GM04503 (cell line): ENCODE measurements at regions not wholly inside any gene's neighbourhood (a gene's known extent, or its start where the extent isn't known, plus 50 kb on each side); places are given as distances from the start of the nearest gene placed in this dataset.

ENCODE experiments used
- DNase-seq: peaks from one replicate; pipeline ENCODE4 v3.0.0-alpha.2; 2012; ENCODE audit warnings: low read depth

DNA sequence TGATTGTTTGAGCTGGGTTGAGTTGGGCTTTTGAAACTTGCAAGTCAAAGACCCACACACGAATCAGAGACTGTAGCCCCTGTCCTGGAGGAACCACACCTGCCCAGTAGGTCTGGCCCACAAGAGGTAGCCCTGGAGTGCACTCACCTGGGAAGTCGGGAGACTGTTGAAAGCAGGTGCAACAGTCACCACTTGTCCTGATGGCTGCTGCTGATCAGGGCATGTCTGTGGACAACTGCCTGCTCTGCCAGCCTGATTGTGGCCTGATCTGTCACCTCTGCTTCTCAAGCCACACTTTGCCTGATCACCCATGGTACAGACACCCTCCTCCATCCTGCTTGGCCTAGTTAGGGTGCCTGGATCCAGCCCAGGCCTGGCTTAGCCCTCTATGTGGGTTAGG, 105.0 kb upstream of the HAAO start:
- no peak for DNase-seq

DNA sequence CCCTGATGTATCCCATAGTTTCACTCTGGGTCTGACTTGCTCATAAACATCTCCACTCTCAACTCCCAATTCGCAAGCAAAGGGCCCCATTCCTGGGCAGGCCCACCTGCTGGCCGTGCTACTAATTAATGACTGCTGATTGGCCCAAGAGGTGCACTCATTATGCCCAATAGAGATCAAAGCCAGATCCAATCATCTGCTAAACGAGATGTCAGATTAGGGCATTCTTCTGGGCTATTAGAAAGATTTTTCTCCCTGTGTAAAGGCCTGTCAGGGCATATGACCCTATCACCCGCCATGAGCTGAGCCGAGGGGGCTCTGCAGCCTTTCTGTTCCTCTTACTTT, 103.4 kb upstream of the HAAO start:
- no peak for DNase-seq

DNA sequence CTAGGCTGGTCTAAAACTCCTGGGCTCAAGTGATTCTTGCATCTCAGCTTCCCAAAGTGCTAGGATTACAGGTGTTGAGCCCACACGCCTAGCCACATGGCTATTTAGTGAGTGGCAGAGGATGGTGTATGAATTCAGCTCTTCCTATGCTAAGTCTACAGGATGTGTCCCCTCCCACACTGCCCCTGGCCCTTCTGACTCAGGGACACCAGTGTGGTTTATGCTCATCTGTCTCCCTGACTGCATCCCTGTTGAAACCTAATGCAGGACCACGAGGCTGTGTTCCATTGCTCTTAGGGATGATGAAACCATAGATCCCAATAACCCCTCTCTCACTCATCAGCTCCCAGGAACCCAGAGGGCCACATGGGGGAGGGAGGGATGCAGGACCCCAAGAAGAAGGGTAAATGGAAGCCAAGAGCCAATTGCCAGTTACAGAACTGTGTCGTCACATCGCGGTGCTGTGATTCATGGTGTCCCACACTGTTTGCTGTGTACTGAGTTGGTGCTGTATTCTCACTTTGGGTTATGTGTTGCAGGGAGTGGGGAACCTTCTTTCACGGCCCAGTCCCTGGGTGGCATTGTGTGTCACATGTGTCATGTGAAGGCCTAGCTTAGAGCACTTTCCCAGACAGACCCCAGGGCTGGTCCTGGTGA, 102.9 kb upstream of the HAAO start:
- no peak for DNase-seq

DNA sequence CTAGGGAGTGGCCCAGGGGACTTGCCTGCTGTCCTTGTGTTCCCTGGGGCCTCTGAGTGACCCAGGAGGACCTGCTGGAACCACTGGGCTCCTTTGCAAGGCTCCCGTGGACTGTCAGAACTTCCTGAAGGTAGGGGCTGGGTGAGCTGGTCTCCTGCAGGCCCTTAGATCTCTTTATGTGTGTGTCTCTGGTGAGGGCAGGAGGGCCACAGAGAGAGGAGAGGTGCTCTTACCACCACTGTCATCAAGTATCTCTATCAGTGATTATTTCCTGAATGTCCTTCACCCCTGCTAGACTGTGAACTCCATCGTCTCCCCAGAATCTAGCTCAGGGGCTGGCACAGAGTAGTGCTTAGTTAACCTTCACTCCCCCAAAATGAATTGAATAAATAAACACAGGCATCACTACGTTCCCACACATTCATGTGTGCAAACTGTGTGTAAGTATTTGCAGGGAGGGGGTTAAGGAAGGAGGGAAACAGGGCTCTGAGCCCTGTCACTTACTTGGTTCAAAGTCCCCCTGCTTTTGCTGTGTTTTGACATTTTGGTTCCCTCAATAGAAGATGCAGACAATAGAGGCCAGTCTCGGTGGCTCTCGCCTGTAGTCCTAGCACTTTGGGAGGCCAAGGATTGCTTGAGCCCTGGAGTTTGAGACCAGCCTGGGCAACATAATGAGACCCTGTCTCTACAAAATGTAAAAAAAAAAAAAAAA, 100.8 kb upstream of the HAAO start:
- DNase-seq = no peak

DNA sequence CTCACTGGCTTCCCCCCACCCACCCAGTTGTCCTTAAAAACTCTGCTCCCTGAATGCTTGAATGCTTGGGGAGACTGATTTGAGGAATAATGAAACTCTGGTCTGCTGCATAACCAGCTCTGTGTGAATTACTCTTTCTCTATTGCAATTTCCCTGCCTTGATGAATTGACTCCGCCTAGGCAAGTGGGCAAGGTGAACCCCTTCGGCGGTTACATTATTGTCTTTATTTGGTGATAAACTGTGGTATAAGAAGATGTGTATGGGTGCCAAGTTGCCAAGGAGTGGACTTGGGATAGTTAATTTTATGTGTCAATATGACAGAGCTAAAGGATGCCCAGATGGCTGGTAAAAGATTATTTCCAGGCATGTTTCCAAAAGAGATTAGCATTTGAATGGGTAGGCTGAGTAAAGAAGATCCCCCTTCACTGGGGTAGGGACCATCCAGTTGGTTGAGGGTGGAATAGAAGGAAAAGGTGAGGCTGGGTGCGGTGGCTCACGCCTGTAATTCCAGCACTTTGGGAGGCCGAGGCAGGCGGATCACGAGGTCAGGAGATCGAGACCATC, 98.5 kb upstream of the HAAO start:
- DNase-seq = no peak

DNA sequence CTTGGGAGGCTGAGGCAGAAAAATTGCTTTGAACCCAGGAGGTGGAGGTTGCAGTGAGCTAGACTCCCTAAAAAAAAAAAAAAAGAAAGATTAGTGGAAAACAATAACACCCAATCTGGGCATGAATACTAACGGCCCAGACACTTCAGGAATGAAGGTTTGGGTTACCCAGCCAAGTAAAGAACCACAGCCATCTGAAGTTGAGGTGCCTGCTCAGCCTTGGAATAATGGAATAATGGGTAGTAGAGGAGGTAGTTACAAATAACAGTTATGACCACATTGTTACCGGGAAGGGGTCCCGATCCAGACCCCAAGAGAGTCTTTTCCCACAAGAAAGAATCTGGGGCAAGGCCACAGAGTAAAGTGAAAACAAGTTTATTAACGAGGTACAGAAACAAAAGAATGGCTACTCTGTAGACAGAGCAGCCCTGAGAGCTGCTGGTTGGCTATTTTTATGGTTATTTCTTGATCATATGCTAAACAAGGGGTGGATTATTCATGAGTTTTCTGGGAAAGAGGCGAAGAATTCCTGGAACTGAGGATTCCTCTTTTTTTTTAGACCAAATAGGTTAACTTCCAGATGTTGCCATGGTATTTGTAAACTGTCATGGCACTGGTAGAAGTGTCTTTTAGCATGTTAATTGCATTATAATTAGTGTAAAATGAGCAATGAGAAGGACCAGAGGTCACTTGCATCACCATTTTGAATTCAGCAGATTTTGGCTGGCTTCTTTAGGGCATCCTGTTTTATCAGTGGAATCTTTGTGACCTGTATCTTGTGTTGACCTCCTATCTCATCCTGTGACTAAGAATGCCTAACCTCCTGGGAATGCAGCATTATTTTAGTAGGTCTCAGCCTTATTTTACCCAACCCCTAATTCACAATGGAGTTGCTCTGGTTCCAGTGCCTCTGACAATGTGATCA, 96.2 kb upstream of the HAAO start:
- peak; percentile 71 for DNase-seq

DNA sequence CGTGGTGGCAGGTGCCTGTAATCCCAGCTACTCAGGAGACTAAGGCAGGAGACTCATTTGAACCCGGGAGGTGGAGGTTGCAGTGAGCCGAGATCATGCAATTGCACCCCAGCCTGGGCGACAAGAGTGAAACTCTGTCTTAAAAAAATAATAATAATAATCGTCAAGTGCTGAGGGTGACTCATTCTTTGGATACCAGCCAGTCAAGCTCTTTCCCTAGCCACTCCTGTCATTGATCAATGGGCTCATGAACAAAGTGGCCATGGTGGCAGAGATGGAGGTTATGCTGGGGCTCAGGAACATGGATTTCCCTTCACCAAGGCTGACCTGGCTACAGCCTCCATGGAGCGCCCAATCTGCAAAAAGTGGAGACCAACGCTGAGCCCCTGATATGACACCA, 94.5 kb upstream of the HAAO start:
- DNase-seq = no peak

DNA sequence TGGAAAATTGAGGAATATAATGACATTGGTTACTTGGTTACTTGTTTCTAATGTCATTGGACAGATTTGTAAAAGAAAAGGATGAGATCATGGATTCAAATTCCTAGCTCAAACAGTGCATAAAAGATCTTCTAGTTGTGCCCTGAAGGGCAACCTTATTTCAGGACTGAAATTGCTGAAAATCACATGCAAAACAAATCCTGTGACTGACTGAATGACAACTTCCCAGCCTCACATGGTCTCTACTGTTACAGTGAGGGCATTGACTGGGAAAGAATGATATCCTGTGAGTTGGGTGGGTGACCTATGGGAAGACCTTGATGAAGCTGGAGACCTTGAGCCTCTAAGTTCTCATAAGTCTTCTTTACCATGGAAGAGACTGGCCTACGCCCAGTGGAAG, 90.4 kb upstream of the HAAO start:
- no peak for DNase-seq

DNA sequence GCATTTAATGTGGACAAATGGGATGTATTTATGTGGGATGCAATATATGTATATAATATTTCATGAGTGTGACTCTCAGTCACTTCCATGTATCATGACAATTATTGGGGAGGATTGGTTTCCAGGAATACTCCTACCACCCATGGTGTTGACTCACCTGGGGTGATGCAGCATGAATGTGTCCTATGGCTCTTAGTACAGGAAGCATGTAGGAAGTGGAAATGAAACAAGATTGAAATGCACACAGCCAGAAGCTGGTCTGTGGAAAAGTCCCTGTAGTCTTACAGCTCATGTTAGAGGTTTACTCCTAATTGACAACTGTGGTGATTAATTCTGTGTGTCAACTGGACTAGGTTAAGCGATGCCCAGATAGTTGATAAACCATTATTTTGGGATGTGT, 89.3 kb upstream of the HAAO start:
- DNase-seq = no peak

DNA sequence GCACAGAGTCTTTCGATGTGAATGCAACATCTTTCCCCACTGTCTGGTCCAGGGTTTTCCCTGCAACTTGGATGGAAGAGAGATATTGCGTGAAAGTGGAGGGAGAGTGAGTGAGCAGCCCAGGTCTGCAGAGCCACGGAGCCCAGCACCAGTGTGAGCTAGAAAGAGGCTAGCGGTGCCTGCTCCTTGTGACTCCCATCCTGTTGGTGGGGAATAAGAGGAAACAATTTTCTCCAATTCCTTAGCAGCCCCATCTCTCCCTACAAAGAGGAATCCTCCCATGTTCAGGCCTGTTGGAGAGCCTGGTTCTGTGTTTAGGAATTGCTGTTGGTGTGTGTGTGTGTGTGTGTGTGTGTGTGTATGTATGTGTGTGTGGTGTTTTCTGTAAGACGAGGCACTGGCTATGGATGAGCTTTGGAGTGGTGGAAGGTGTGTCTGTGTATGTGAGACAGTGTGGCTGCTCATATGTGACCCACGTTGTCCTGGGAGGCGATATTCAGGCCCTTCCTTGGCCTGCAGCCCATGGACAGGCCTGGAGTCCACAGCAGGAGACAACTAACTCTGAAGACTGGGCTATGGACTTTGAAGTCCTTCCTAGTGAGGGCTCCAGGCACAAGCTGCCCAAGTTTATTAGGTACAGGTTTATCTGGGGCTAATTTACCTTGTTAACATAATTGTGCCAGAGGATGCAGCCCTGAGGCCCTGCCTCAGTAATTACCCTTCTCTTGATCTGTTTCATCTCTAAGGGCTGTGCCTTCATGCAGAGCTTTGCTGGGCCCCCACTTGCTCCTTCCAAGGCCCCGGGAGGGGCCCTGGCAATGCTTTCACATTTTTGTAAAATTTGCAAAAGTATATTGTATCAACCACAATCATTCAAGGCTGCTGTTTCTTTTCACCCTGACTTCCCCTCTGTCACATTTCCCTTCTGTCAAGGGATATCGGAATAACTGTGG, 88.6 kb upstream of the HAAO start:
- DNase-seq = no peak

DNA sequence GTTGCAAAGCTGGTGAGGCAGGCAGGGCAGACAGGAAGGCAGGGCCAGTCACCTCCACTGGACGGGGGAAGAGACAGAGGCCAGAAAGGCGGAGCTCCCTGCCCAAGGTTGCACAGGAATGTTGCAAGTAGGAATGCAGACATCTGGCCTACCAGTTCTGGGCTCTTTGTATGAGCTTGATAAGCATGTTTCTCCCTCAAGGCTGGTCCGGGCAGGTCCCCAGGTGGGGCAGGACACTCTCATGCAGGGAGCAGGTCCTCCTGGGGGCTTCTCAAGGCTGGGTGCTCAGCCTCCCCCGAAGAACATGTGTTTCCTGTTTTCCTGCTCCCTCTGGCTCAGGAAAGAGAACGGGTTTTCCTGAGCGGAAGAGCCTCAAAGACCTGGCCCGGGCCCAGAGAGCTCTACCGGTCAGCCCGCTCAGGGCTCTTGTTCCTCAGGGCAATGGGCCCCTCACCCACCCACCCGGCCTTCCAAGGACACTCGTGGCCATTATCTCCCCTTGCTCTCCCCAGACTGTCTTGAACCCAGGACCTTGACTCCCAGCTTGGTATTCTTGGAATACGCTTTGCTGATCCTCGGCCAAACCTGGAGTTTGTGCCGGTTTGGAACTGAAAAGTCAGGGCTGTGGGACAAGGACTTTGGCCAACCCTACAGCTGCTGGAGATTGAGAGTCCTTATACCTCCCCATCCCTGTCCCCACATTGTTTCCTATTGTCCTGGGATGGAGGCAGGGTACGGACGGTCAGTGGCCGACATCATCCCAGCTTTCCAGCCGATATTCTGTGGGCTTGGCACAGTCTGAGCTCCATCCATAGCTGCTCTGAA, 87.7 kb upstream of the HAAO start:
- no peak for DNase-seq

DNA sequence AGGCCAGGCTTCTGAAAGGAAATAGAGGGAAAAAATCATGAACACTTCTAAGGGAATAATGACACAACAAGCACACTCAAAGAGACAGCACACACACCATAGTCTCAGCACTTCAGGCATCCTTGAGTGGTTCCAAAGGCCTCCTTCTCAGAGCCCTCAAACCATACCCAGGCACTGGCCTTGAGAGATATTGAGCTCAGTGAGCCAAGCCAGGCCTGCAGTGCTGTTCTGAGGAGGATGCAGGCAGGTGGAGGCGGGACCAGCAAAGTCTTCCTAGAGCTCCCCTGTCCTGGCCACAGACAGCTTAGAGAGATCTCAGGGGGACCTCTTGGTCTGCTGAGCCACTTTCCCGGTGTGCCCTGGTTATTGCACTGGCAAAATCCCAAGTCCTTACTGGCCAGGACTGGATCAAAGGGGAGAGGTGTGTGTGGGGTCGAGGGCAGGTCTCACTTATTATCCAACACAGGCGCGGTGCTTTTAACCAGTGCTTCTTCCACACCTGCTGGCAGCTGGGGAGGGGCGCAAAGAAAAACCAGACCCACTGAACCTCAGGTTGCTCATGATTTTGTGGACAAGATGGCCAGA, 86.8 kb upstream of the HAAO start:
- DNase-seq = no peak

DNA sequence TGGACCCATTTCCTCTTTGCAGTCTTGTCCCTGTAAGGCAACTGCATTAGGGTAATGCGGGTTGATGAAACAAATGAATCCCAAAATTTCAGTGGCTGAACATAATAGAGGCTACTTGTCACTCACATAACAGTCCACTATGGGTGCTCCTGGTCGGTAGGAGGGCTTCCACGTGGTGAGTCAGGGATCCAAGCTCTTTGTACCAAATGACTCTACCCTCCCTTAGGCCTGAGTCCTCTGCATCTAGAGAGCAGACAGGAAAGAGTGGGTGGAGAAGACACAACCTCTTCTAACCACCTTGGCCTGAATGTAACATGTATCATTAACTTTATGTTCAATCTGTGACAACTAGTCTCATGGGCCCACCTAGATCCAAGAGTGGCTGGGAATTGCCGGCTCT, 86.2 kb upstream of the HAAO start:
- DNase-seq = no peak

DNA sequence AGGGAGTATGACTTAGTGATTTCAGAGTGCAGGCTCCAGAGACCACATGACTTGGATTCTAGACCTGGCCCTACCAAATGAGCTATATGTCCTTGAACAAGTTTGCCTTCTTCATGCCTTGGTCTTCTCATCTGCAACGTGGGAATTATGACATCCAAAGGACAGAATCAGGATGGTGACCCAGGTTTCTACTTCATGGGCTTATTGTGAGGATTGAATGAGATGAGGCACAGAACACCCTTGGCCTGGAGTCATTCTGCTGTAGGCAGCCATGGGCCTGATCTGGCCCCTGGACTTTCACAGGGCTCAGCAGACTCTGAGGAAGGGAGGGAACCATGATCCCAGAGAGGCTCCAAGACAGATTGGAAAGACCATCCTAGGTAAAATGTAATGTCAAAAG, 85.6 kb upstream of the HAAO start:
- no peak for DNase-seq

DNA sequence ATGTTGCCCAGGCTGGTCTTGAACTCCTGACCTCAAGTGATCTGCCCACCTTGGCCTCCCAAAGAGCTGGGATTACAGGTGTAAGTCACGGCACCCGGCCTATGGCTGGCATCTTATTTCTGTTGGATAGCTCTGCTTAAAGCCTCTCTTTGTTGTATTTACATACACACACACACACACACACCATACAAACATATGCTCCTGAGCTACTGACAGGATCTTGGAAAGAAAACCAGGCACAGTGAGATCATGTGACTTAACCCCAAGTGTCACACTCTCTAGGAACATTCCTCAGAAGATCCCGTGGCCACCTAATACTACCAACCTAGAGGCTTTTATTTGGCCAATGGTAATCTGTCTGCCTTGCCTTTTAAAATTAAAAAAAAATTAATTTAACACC, 85.1 kb upstream of the HAAO start:
- DNase-seq = no peak

DNA sequence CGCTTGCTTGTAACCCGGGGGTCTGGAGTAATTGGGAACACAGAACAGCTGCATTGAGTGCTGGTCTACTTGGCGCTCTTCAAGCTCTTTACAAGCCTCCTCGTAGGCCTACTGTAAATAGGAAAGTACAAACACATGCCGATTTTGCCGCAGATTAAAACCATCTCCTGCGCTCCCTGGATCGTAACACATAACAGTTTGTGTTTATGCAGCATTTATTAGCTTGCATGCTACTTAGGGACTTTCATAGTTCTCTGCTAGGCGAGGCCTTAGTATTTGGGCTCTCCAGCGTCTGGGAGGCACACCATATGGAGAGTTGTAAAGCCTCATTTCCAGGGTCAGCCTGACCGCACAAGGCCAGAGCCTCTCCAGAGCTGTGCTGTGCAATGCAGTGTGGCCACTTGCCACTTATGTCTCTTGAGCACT, 84.0 kb upstream of the HAAO start:
- DNase-seq = no peak

DNA sequence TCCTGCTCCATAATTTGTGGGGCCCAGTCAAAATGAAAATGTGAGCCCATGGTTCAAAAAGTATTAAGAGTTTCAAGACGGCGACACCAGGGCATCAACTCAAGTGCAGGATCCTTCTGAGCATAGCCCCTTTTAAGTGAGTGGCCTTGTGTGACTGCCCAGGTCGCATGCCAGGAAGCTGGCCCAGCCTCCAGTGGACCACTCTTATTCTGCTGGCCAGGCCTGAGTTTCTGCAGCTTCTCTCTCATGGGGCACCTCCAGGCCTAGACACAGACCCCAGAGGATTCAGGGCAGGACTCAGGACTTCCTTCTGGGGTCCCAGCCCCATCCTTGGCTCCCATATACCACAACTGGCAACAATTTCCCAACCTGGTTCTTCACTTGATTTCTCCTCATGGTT, 83.5 kb upstream of the HAAO start:
- DNase-seq = no peak

DNA sequence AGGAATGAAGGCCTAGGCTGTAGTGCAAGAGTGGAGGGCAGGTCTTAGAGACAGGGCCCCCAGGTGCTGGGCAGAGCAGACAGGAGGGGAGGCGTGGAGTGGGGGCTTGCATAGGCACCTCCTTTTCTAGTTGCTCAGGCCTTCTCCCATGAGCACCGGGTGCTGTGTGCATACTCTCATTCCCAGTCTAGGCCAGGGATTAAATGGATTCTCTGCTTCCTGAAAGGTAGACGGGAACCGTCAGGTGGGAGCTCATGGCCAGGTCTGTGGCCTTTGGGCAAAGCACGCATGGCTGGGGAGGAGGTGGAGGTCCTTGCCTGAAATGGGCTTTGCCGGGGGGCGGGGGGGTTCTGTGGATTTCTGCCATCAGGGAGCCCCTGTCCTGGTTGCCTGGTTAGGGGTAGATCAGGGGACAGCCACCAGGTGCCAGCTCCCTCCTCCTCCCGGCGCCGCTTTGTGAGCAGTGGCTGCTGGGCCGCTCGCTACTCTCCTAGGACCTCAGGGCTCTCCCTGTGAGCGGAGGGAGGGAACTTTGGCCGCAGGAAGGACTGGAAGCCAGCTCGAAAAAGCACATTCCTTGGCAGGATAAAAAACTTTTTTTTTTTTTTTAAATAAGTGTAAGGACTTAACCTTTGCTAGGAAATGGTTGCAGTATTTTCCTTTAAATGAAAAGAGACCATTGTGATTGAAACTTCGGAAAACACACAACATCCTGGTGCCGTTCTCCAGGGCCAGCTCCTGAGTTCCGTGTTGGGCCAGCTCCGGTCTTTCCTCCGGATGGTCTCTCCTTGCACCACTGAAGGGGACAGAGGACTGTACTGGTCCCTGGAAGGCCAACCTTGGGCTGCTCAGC, 82.8 kb upstream of the HAAO start:
- no peak for DNase-seq

DNA sequence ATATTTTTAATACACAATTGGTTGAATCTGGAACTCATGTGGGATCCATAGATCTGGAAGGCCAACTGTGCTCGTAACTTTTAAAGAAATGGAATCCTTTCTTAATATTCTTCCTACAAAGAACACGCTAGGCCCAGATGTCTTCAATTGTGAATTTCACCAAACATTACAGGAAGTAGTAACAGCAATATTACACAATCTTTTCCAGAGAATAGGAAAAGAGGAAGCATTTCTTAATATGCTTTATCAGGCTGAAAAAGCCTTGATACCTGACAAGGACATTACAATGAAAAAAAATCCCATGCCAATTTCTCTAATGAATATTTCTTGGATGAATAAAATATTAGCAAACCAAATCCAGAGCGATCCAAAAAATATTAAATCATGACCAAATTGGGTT, 80.3 kb upstream of the HAAO start:
- peak; percentile 29 for DNase-seq
